ENCODE measurements at regions not wholly inside any gene's neighbourhood (a gene's known extent, or its start where the extent isn't known, plus 50 kb on each side); places are given as distances from the start of the nearest gene placed in this dataset.
A peak's percentile ranks its signal among the peaks of the same experiment; 100 is the strongest.

GRCh38 chr22:48248901-48249455 is 1486.5 kb downstream of the TBC1D22A start:
- DNase-seq = no peak
- Mint-ChIP-seq H3K36me3 (no peaks in the 10 kb centered on the region), H3K9me3 (no peaks in the 10 kb centered on the region), H3K27ac (no peak overlapping the region), H3K4me3 (no peak overlapping the region), H3K27me3 (peaks cover 19 to 46% of the 10 kb centered on the region in 2 donors), H3K4me1 (peaks cover 9 to 10% (median 9%) of the 10 kb centered on the region in 3 donors)
- ChIA-PET POLR2A (no interaction called here), CTCF (no interaction called here)
- H3K9me3 ChIP-seq (ENCODE audit: low read length) = no peaks in the 10 kb centered on the region
- H3K27me3 ChIP-seq (ENCODE audit: insufficient read depth, low read length, poor library complexity, severe bottlenecking) = no peaks in the 10 kb centered on the region
- H3K4me1 ChIP-seq (ENCODE audit: insufficient read depth, low read length) = peaks cover 10% of the 10 kb centered on the region
- no peaks in the 10 kb centered on the region for H3K36me3 ChIP-seq (ENCODE audit: insufficient read depth, low read length)
- H3K27ac ChIP-seq (ENCODE audit: low read depth, low read length) = no peak overlapping the region
- no peak overlapping the region for H3K4me3 ChIP-seq (ENCODE audit: low read length)

GRCh38 chr22:48247829-48248228 is 1485.4 kb downstream of the TBC1D22A start:
- Histone ChIP-seq H3K4me3 (ENCODE audit: low read length) (no peak overlapping the region), H3K27me3 (ENCODE audit: insufficient read depth, low read length, poor library complexity, severe bottlenecking) (no peaks in the 10 kb centered on the region), H3K4me1 (ENCODE audit: insufficient read depth, low read length) (peaks cover 10% of the 10 kb centered on the region), H3K27ac (ENCODE audit: low read depth, low read length) (no peak overlapping the region), H3K9me3 (ENCODE audit: low read length) (no peaks in the 10 kb centered on the region), H3K36me3 (ENCODE audit: insufficient read depth, low read length) (no peaks in the 10 kb centered on the region)
- peak overlapping the region in 1 of 8 donors; percentile 55 for H3K27ac Mint-ChIP-seq
- no peaks in the 10 kb centered on the region for H3K36me3 Mint-ChIP-seq
- no peak for DNase-seq
- ChIA-PET POLR2A (no interaction called here), CTCF (no interaction called here)
- no peaks in the 10 kb centered on the region for H3K9me3 Mint-ChIP-seq
- H3K4me3 Mint-ChIP-seq = no peak overlapping the region
- peaks cover 16 to 42% of the 10 kb centered on the region in 2 donors for H3K27me3 Mint-ChIP-seq
- H3K4me1 Mint-ChIP-seq = peaks cover 13 to 14% (median 13%) of the 10 kb centered on the region in 3 donors

- H3K27ac Mint-ChIP-seq = peak overlapping the region in 1 of 8 donors; percentile 73
- no peak overlapping the region for H3K27ac ChIP-seq (ENCODE audit: low read depth, low read length)
These were observed 1482.7 kb downstream of the TBC1D22A start for GRCh38 chr22:48245196-48245485.

GRCh38 chr22:48244388-48245195 is 1482.1 kb downstream of the TBC1D22A start:
- Histone ChIP-seq H3K36me3 (ENCODE audit: insufficient read depth, low read length) (no peaks in the 10 kb centered on the region), H3K4me1 (ENCODE audit: insufficient read depth, low read length) (peaks cover 17% of the 10 kb centered on the region), H3K4me3 (ENCODE audit: low read length) (no peak overlapping the region), H3K27ac (ENCODE audit: low read depth, low read length) (no peak overlapping the region), H3K9me3 (ENCODE audit: low read length) (no peaks in the 10 kb centered on the region), H3K27me3 (ENCODE audit: insufficient read depth, low read length, poor library complexity, severe bottlenecking) (no peaks in the 10 kb centered on the region)
- Mint-ChIP-seq H3K36me3 (no peaks in the 10 kb centered on the region), H3K27me3 (peaks cover 11 to 34% of the 10 kb centered on the region in 2 donors), H3K4me1 (peaks cover 21 to 22% (median 22%) of the 10 kb centered on the region in 3 donors), H3K9me3 (no peaks in the 10 kb centered on the region), H3K27ac (peak overlapping the region in 1 of 8 donors; percentile 70), H3K4me3 (peak overlapping the region in 2 of 7 donors; percentile 25 to 82)
- ChIA-PET CTCF (no interaction called here), POLR2A (no interaction called here)
- DNase-seq = no peak

More at GRCh38 chr22:48245196-48245485, 1482.7 kb downstream of the TBC1D22A start:
- no peak for DNase-seq
- POLR2A ChIA-PET = no interaction called here
- Mint-ChIP-seq H3K4me1 (peaks cover 21 to 22% (median 22%) of the 10 kb centered on the region in 3 donors), H3K27me3 (peaks cover 10 to 34% of the 10 kb centered on the region in 2 donors), H3K4me3 (peak overlapping the region in 3 of 7 donors; percentile 7 to 82 (median 25)), H3K36me3 (no peaks in the 10 kb centered on the region), H3K9me3 (no peaks in the 10 kb centered on the region)
- Histone ChIP-seq H3K27me3 (ENCODE audit: insufficient read depth, low read length, poor library complexity, severe bottlenecking) (no peaks in the 10 kb centered on the region), H3K36me3 (ENCODE audit: insufficient read depth, low read length) (no peaks in the 10 kb centered on the region), H3K9me3 (ENCODE audit: low read length) (no peaks in the 10 kb centered on the region), H3K4me1 (ENCODE audit: insufficient read depth, low read length) (peaks cover 17% of the 10 kb centered on the region), H3K4me3 (ENCODE audit: low read length) (no peak overlapping the region)
- CTCF ChIA-PET = no interaction called here

- Histone ChIP-seq H3K9me3 (ENCODE audit: low read length) (no peaks in the 10 kb centered on the region), H3K4me1 (ENCODE audit: insufficient read depth, low read length) (peaks cover 17% of the 10 kb centered on the region), H3K4me3 (ENCODE audit: low read length) (no peak overlapping the region), H3K27ac (ENCODE audit: low read depth, low read length) (no peak overlapping the region), H3K27me3 (ENCODE audit: insufficient read depth, low read length, poor library complexity, severe bottlenecking) (no peaks in the 10 kb centered on the region), H3K36me3 (ENCODE audit: insufficient read depth, low read length) (no peaks in the 10 kb centered on the region)
- Mint-ChIP-seq H3K27me3 (peaks cover 8 to 24% of the 10 kb centered on the region in 2 donors), H3K4me1 (peaks cover 21 to 22% (median 21%) of the 10 kb centered on the region in 3 donors), H3K27ac (peak overlapping the region in 1 of 8 donors; percentile 12), H3K9me3 (no peaks in the 10 kb centered on the region), H3K36me3 (no peaks in the 10 kb centered on the region), H3K4me3 (peak overlapping the region in 1 of 7 donors; percentile 9)
- CTCF ChIA-PET = no interaction called here
- POLR2A ChIA-PET = no interaction called here
- DNase-seq = no peak
These were observed 1480.0 kb downstream of the TBC1D22A start for GRCh38 chr22:48242461-48242864.

GRCh38 chr22:48241658-48242057 is 1479.2 kb downstream of the TBC1D22A start:
- Histone ChIP-seq H3K36me3 (ENCODE audit: insufficient read depth, low read length) (no peaks in the 10 kb centered on the region), H3K4me3 (ENCODE audit: low read length) (no peak overlapping the region), H3K4me1 (ENCODE audit: insufficient read depth, low read length) (peaks cover 17% of the 10 kb centered on the region), H3K9me3 (ENCODE audit: low read length) (no peaks in the 10 kb centered on the region), H3K27me3 (ENCODE audit: insufficient read depth, low read length, poor library complexity, severe bottlenecking) (no peaks in the 10 kb centered on the region), H3K27ac (ENCODE audit: low read depth, low read length) (no peak overlapping the region)
- DNase-seq = no peak
- Mint-ChIP-seq H3K4me3 (no peak overlapping the region), H3K36me3 (no peaks in the 10 kb centered on the region), H3K4me1 (peaks cover 21 to 22% (median 21%) of the 10 kb centered on the region in 3 donors), H3K27ac (peak overlapping the region in 2 of 8 donors; percentile 51 to 60), H3K9me3 (no peaks in the 10 kb centered on the region), H3K27me3 (peaks cover 5 to 19% of the 10 kb centered on the region in 2 donors)
- POLR2A ChIA-PET = no interaction called here
- CTCF ChIA-PET = no interaction called here

- Mint-ChIP-seq H3K27ac (no peak overlapping the region), H3K4me3 (no peak overlapping the region), H3K27me3 (peaks cover 5 to 13% of the 10 kb centered on the region in 2 donors), H3K4me1 (peaks cover 21 to 22% (median 21%) of the 10 kb centered on the region in 3 donors), H3K9me3 (no peaks in the 10 kb centered on the region), H3K36me3 (no peaks in the 10 kb centered on the region)
- peaks cover 17% of the 10 kb centered on the region for H3K4me1 ChIP-seq (ENCODE audit: insufficient read depth, low read length)
- no peaks in the 10 kb centered on the region for H3K27me3 ChIP-seq (ENCODE audit: insufficient read depth, low read length, poor library complexity, severe bottlenecking)
- CTCF ChIA-PET = no interaction called here
- DNase-seq = no peak
- no peak overlapping the region for H3K27ac ChIP-seq (ENCODE audit: low read depth, low read length)
- H3K36me3 ChIP-seq (ENCODE audit: insufficient read depth, low read length) = no peaks in the 10 kb centered on the region
- no peaks in the 10 kb centered on the region for H3K9me3 ChIP-seq (ENCODE audit: low read length)
- no peak overlapping the region for H3K4me3 ChIP-seq (ENCODE audit: low read length)
- POLR2A ChIA-PET = no interaction called here
These were observed 1478.4 kb downstream of the TBC1D22A start for GRCh38 chr22:48240935-48241230.

GRCh38 chr22:48240148-48240934 is 1477.9 kb downstream of the TBC1D22A start:
- Histone ChIP-seq H3K27ac (ENCODE audit: low read depth, low read length) (no peak overlapping the region), H3K27me3 (ENCODE audit: insufficient read depth, low read length, poor library complexity, severe bottlenecking) (no peaks in the 10 kb centered on the region), H3K36me3 (ENCODE audit: insufficient read depth, low read length) (no peaks in the 10 kb centered on the region), H3K4me3 (ENCODE audit: low read length) (no peak overlapping the region), H3K4me1 (ENCODE audit: insufficient read depth, low read length) (peaks cover 17% of the 10 kb centered on the region), H3K9me3 (ENCODE audit: low read length) (no peaks in the 10 kb centered on the region)
- Mint-ChIP-seq H3K36me3 (no peaks in the 10 kb centered on the region), H3K4me1 (peaks cover 17 to 19% (median 18%) of the 10 kb centered on the region in 3 donors), H3K27me3 (peaks cover 2 to 10% of the 10 kb centered on the region in 2 donors), H3K9me3 (no peaks in the 10 kb centered on the region), H3K27ac (no peak overlapping the region), H3K4me3 (no peak overlapping the region)
- ChIA-PET POLR2A (no interaction called here), CTCF (no interaction called here)
- DNase-seq = no peak

Measured in CD8-positive, alpha-beta memory T cell (primary cell).